ENCODE measurements at regions not wholly inside any gene's neighbourhood (a gene's known extent, or its start where the extent isn't known, plus 50 kb on each side); places are given as distances from the start of the nearest gene placed in this dataset.

DNA sequence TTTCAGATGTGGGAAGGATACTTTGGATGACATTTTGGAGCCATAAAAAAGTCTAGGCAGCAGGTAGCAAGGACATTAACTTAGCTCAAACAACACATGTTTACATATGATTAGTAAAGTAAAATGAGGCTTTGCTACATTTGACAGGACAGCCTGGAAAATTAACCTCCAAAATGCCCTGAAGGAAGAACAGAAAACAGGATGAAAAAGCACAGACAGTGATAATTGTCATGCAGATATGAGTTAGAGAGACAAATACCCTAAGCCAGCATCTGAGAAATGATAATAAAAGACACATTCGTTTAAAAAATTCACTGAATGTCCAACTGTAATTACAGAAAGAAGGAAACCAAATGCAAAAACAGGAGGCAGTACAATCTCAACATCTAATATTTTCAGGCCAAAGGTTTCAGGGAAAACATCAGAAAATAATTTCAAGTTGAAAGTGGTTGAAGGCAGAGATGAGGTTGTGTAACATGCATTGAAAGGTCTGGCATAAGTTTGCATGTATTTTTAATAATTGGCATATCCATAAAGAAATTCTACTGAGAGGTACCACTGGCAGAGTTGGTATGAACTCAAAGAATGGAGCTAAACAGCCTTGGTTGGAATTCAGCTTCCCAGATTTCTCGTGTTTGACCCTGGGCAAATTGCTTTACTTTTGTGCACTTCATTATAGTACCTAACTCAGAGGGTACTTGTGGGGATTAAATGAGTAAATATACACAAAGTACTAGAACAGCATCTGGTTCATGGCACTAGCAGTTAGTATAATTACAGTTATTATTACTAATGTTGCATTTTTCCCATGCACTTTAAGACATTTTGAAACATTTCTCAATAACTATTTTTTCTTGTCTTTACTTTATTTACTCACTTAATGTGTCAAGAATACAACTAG is 54.4 kb upstream of the MAP9 start:
- TF ChIP-seq, protein P1, sequence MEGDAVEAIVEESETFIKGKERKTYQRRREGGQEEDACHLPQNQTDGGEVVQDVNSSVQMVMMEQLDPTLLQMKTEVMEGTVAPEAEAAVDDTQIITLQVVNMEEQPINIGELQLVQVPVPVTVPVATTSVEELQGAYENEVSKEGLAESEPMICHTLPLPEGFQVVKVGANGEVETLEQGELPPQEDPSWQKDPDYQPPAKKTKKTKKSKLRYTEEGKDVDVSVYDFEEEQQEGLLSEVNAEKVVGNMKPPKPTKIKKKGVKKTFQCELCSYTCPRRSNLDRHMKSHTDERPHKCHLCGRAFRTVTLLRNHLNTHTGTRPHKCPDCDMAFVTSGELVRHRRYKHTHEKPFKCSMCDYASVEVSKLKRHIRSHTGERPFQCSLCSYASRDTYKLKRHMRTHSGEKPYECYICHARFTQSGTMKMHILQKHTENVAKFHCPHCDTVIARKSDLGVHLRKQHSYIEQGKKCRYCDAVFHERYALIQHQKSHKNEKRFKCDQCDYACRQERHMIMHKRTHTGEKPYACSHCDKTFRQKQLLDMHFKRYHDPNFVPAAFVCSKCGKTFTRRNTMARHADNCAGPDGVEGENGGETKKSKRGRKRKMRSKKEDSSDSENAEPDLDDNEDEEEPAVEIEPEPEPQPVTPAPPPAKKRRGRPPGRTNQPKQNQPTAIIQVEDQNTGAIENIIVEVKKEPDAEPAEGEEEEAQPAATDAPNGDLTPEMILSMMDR (IDR thresholded peaks at IDR 0.05): no peak
- TF ChIP-seq POLR2A (IDR thresholded peaks at IDR 0.05) (no peak), EP300 (IDR thresholded peaks at IDR 0.05) (no peak)
